GM06990 (cell line): ENCODE measurements at regions not wholly inside any gene's neighbourhood (a gene's known extent, or its start where the extent isn't known, plus 50 kb on each side); places are given as distances from the start of the nearest gene placed in this dataset.

Experiments used
- DNase-seq: peaks from one replicate; pipeline ENCODE4 v3.0.0-alpha.2; 2011; ENCODE audit not compliant: insufficient read length; ENCODE audit errors: extremely low read depth
- H3K27me3 ChIP-seq: replicated peaks from 2 replicates; pipeline ENCODE4 v1.6.0; 2011; ENCODE audit warnings: low read length; ENCODE audit not compliant: control insufficient read depth, insufficient read depth
- H3K36me3 ChIP-seq: 2 replicates; pipeline ENCODE4 v1.5.1; 2011; ENCODE audit warnings: low read length; ENCODE audit not compliant: control insufficient read depth, insufficient read depth
- H3K4me3 ChIP-seq: replicated peaks from 2 replicates; pipeline ENCODE4 v1.5.1; 2011; ENCODE audit warnings: low read depth, mild to moderate bottlenecking, control low read depth, low read length
- CTCF ChIP-seq: IDR thresholded peaks from 2 replicates; pipeline ENCODE4 v1.5.1; 2011; ENCODE audit warnings: low read length, control low read depth, mild to moderate bottlenecking, inconsistent platforms; ENCODE audit not compliant: insufficient read depth, poor library complexity, severe bottlenecking

- DNase-seq, result no peak
- no peaks in the 10 kb centered on the region for H3K27me3 ChIP-seq
- H3K36me3 ChIP-seq, result no peaks in the 10 kb centered on the region
- no peak for TF ChIP-seq CTCF
- H3K4me3 ChIP-seq, result no peak overlapping the region
Measured at GRCh38 chr9:26748449-26749058, 144.0 kb downstream of the CAAP1 start.

- no peak overlapping the region for H3K4me3 ChIP-seq
- H3K36me3 ChIP-seq, result no peaks in the 10 kb centered on the region
- DNase-seq, result no peak
- no peaks in the 10 kb centered on the region for H3K27me3 ChIP-seq
- no peak for TF ChIP-seq CTCF
Measured at GRCh38 chr9:26747611-26748010, 145.0 kb downstream of the CAAP1 start.

- peak; percentile 28 for DNase-seq
- H3K36me3 ChIP-seq, result no peaks in the 10 kb centered on the region
- no peaks in the 10 kb centered on the region for H3K27me3 ChIP-seq
- no peak overlapping the region for H3K4me3 ChIP-seq
- no peak for TF ChIP-seq CTCF
Measured at GRCh38 chr9:26746357-26747072, 146.1 kb downstream of the CAAP1 start.

DNA sequence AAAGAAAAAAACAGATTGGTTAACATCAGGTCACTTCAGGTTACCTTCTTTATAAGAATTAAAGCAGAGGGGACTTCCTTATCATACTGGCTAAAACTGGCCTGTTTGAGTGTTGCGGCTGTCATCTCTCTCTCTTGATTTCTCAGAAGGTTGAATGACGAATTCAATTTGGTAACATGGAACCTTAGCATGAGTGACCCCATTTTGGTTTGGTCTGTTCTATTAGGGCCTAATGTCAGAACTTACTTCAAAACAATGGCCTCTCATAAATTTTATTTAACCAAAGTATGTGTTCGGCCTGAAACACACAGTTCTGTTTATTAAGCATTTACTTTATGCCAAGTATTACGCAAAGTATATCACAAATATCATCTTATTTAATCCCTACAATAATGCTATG lies 147.5 kb downstream of the CAAP1 start:
- no peak for TF ChIP-seq CTCF
- Histone ChIP-seq H3K27me3 (no peaks in the 10 kb centered on the region), H3K36me3 (no peaks in the 10 kb centered on the region), H3K4me3 (no peak overlapping the region)
- no peak for DNase-seq

DNA sequence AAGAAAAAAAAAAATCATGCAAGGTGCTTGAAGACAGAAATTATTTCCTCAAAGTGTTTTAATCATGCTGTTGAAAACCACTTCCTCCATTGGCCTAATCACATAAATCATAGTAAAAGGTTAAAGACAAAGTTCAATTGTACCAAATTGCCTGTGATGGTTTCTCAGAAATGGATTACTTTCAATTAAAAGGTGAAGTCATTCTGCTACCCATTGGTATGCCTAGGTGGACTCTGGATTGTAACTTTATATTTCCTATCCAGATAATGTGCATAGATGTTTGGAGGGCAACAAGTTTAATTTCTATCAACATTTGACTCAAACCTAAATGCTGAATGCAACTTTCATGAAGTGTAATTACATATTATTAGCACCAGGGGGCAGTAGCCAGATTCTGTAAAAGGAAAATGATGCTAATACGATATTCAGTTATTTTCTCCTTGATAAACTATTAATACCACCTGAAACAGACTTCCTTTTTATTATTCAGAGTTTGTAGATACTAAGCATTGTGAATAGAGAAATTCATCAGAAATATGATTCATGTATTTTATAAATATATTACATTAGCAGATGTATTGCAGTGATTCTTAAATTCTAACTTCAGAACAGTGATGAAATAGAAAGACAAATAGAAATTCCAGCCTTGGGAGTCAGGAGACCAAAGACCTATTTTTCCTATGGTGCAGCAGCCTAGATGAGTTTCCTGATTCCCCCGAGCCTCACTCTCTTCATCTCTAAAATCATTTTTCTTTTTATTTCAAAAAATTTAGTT lies 148.2 kb downstream of the CAAP1 start:
- DNase-seq, result no peak
- peak; percentile 50 for TF ChIP-seq CTCF
- Histone ChIP-seq H3K27me3 (no peaks in the 10 kb centered on the region), H3K4me3 (no peak overlapping the region), H3K36me3 (no peaks in the 10 kb centered on the region)
